GM23338 (cell line): ENCODE measurements at regions not wholly inside any gene's neighbourhood (a gene's known extent, or its start where the extent isn't known, plus 50 kb on each side); places are given as distances from the start of the nearest gene placed in this dataset.

Experiments
- EZH2 ChIP-seq: fragments of 200-600 bp; sonication (generic); IDR thresholded peaks from one replicate; pipeline ENCODE4 v1.8.0; 2017; ENCODE audit warnings: antibody characterized with exemption, mild to moderate bottlenecking, low read depth; ENCODE audit not compliant: unreplicated experiment
- POLR2AphosphoS5 ChIP-seq: IDR thresholded peaks from 2 replicates; pipeline ENCODE4 v1.6.1; 2016; ENCODE audit warnings: antibody characterized with exemption, low read depth
- TF ChIP-seq, protein P1 (sequence below), 2 experiments: fragments of 200-600 bp in 1 of 2; sonication (generic) in 1 of 2; conservative IDR thresholded peaks; 2 replicates each; pipeline versions ENCODE4 v1.5.1 to v1.6.1; 2016 to 2017; ENCODE audit warnings: antibody characterized with exemption in 2 of 2, low read depth in 2 of 2, mild to moderate bottlenecking in 2 of 2, moderate library complexity in 1 of 2

GRCh38 chr3:166818464-166818863 lies 561.6 kb downstream of the ZBBX start:
- TF ChIP-seq, protein P1, sequence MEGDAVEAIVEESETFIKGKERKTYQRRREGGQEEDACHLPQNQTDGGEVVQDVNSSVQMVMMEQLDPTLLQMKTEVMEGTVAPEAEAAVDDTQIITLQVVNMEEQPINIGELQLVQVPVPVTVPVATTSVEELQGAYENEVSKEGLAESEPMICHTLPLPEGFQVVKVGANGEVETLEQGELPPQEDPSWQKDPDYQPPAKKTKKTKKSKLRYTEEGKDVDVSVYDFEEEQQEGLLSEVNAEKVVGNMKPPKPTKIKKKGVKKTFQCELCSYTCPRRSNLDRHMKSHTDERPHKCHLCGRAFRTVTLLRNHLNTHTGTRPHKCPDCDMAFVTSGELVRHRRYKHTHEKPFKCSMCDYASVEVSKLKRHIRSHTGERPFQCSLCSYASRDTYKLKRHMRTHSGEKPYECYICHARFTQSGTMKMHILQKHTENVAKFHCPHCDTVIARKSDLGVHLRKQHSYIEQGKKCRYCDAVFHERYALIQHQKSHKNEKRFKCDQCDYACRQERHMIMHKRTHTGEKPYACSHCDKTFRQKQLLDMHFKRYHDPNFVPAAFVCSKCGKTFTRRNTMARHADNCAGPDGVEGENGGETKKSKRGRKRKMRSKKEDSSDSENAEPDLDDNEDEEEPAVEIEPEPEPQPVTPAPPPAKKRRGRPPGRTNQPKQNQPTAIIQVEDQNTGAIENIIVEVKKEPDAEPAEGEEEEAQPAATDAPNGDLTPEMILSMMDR (conservative IDR thresholded peaks at IDR 0.05; ENCODE audit: low read depth in 2 of 2), result no peak
- no peak for TF ChIP-seq POLR2AphosphoS5
- TF ChIP-seq EZH2, result no peak
